NCI-H526 (cell line): ENCODE measurements at regions not wholly inside any gene's neighbourhood (a gene's known extent, or its start where the extent isn't known, plus 50 kb on each side); places are given as distances from the start of the nearest gene placed in this dataset.
"Not testable (repeated sequence)": the region's sequence is repeated elsewhere in the genome, so short reads cannot be mapped to it uniquely, and the experiment has no call there.

Experiments used
- DNase-seq, 2 experiments: peaks; one replicate each; lab custom pipeline; 2025; lab: John Stamatoyannopoulos, UW

DNA sequence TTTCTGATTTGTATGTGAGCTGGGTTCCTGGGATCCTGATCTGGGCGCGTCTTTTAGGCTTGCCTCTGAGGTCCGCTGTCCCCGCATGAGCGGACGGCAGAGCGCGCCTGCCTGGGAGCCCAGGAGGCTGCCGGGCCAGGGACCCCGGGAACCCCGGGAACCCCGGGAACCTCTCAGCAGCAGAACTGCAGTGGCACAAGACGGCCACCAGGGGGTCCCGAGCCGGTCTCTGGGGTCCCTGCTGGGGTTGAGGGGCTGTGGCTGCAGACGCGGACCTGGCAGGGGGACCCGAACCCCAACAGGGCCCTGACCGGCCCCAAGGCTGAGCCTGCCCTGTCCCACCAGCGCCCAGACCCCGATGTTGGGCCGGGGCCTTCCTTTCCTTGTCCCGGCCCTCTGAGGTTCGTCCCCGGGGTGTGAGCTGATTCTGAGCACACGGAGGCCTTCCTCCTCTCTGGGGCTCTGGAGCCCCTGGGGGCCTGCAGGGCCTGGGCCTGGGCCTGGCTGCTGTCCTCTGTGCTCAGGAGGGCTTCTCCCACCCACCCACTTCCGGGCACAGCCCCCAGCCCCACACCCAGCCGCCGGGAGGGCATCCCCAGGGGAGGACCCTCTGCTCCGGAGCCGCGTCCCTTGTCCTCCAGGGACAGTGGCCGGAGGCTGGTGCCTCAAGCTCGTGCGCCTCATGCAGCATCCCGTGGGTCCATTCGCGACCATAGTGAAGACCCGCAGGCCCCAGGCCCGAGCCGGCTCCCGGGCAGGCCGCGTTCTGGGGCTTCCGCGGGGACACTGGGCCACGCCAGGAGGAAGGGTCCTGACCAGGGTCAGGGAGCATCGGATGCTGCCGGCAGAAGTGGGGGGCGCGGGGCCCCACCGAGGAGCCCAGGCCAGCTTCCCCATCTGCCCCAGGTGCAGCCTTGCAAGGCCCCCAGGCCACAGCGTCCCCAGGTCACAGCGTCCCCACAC is 152.9 kb downstream of the TMEM121 start:
- DNase-seq = peak in 1 of 2 experiments; percentile 25

DNA sequence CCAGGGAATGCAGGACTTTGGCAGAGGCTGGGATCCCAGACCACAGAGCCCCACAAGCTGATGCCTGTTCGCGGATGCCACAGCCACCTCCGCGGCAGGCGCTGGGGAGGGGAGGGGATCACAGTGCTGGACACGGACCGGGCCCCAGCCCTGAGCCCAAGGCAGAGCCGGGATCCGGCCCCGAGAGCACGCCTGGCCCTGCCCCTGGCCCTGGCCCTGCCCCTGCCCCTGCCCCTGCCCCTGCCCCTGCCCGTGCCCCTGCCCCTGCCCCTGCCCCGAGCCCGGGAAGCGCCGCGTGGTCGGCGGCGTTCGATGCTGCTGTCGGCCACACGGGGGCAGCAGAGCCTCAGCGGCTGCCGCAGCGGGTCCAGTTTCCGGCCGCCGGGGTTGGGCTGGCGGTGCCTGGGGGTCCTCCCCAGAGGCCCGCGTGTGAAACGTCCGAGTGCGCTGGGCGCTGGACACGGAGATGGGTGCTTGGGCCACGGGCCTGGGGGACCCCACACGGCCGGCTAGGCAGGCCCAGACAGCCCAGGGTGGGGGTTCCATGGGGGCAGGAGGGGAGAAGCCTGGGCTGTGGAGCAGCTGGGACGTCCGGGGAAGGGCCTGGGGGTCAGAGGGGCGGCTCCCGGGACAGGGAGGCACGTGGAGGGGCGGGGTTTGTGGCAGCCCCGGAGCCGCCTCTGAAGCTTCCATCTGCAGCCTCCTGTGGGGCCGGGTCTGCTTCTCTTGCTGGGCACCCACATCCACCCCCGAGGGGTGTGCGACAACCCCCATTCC is 153.8 kb downstream of the TMEM121 start:
- DNase-seq = peak in 1 of 2 experiments; percentile 37

DNA sequence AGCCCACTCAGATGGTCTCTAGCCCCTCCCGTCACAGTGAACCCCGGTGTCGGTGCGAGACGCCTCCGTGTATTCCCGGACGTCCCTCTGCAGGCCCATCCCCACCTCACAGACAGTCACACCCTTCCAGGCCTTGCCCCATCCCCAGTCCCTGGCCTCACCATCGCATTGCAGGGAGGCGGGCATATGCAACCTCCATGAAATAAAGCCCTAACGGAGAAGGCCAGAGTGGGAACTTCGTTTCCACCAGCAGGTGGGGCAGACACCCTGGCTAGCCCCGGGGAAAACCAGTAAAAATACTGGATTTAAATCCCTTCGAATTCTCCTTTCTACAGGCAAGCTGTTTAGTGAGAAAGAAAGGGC is 154.3 kb downstream of the TMEM121 start:
- DNase-seq = not testable (repeated sequence)

DNA sequence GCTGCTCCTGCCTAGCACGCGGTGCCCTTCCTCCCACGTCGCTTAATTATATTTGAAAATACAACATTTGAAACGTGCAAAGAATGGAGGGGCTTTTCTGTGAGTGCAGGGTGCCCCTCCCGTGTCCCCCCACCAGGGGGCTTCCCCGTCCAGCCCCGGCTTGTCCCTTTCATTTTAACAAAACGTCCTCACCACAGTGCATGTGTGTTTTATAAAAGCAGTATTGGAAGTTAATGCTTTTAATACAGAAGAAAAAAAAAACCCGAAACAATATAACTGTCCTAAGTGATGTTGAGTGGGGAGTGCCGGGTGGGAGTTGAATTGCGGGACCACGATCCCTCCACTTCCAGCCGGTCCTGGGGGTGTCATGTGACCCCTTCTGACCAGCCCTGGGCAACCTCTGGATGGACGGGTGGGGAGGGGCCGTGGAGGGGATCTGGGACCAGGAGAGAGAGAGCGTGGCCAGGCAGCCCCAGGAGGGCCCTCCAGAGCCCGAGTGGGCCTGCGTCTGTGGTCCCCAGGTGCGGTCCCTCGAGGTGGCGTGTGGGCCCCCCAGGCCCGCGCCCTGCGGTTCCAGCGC is 155.3 kb downstream of the TMEM121 start:
- DNase-seq = not testable (repeated sequence)

DNA sequence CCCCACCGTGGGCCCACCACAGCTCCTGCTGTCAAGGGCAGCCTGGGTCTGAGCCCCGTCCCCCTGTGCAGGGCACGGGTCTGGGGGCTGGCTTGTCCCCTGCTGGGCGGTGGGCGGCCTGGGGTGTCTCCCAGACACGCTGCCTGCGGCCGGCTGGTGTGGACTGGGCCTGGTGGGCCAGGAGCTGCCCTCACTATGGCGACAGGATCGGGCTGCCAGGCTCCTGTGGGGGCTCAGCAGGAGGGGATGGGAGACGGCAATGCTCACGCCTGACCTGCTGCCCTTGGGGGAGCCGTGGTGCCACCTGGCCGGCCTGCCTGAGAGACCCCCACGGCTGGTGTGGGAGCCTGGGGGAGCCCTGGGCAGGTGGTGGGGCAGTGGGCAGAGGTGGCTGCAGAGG is 156.1 kb downstream of the TMEM121 start:
- DNase-seq = not testable (repeated sequence)

DNA sequence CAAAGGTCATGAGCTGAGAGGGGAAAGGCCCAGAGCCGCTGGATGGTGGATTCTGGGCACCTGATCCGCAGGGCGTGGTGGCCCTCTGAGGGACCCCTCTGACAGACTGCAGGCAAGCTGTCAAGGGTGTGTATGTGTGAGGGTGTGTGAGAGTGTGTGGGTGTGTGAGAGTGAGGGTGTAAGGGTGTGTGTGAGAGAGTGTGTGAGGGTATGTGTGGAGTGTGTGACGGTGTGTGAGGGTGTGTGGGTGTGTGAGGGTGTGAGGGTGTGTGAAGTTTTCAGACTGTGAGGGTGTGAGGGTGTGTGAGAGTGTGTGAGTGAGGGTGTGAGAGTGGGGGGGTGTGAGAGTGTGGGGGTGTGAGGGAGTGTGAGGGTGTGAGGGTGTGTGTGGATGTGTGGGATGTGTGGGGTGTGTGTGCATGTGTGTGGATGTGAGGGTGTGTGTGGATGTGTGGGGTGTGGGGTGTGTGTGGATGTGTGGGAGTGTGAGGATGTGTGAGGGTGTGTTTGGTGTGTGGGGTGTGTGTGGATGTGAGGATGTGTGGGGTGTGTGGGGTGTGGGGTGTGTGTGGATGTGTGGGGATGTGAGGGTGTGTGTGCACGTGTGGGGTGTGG is 156.7 kb downstream of the TMEM121 start:
- no peak for DNase-seq

DNA sequence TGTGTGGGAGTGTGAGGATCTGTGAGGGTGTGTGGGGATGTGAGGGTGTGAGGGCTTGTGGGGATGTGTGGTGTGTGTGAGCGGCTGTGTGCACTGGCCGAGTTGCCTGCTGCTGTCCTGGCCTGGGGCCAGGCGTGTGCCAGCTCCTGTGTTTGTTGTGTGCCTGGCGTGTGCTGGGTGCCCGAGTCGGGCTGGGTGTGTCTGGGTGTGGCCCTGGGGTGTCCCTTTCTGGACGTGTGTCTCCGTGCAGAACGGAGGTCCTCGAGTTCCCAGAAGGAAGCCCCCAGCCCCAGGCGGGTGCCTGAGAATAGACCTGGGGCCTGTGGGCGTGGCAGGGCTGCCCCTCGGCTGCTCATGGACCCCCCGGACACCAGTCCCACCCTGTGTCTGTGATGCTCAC is 157.7 kb downstream of the TMEM121 start:
- not testable (repeated sequence) for DNase-seq

DNA sequence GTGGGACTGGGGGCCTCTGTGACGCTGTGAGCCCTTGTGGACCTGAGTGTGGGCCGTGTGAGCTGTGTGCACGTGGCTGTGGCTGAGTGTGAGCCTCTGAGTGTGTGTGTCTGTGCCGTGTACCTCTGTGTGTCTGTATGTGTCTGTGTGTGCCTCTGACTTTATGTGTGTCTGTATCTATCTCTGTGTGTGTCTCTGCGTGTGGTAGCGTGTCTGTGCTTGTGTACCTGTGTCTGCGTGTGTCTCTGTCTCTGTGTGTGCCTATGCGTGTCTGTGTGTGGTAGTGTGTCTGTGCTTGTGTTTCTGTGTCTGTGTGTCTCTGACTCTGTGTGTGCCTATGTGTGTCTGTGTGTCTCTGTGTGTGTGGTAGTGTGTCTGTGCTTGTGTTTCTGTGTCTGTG is 158.2 kb downstream of the TMEM121 start:
- not testable (repeated sequence) for DNase-seq

DNA sequence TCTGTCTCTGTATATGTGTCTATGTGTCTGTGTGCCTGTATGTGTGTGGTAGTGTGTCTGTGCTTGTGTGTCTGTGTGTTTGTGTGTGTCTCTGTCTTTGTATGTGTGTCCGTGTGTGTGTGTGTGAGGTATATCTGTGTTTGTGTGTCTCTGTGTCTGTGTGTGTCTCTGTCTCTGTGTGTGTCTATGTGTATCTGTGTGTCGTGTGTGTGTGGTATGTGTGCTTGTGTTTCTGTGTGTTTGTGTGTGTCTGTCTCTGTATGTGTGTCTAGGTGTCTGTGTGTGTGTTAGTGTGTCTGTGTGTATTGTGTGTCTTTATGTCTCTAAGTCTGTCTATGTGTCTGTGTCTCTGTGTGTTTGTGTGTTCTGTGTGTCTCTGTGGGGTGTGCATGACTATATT is 158.6 kb downstream of the TMEM121 start:
- DNase-seq = no peak

DNA sequence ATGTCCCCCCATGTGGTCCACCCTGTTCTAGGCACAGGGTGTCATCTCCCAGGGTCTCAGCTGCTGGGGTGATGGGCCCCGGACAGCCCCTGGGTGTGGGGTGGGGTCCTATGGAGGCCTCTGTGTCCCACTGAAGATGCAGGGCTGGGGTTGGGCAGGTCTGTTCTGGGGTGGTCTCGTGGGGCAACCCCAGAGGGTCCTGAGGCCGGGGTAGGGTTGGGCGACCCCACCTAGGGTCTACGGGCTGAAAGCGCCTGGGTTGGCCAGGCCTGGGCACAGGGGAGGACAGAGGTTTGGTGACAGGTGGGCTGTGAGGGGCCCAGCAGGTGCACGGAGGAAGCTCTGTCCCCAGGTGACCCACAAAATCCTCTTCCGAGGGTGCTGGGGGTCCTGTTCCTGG is 159.2 kb downstream of the TMEM121 start:
- DNase-seq = not testable (repeated sequence)

DNA sequence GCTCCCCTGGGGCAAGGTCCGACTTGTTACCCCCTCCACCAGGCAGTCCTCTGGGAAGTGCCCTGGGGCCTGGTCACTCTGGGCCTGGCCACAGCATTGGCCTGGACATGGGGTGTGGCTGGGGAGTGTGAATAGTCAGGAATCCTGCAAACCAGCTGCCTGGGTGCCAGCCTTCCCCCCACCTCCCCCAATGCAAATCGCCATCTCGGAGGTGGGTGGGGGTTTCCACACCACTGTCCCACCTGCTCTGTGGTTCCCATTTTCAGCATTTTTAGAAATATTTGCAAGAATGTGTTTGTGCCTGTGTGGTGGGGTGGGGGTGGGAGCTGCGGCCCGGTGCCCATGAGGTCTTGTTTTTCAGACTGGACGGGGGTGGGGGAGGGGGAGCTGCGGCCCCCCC is 159.7 kb downstream of the TMEM121 start:
- DNase-seq = not testable (repeated sequence)

DNA sequence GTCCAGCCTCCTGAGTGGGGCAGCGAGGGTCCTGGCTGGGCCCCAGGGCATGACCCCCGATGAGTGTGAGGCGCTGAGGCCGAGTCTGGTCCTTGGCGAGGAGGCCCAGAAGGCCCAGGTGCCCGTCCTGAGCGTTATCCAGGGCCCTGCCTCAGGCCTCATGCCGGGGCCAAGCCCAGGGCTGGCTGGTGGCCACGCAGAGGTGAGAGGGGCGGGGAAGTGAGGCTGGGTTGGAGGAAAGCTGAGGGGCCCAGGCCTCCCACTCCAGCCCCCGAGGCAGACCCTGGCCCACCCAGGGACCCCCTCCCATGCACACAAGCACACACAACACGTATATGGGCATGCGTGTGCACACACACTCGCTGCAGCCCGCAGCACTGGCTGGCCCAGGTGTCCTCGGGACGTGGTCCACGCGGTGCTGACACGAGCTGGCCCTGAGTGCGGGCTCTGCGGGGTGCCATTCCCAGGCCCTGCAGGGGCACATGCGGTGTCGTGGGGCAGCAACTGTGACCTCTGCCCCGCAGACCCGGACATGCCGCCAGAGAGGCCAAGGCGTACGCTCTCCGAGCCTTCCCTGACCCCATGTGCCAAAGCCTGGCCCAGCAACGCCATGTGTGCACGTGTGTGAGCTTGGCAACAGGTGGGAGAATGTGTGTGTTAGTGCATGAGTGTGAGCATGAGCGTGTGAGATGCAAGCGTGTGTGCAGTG is 160.2 kb downstream of the TMEM121 start:
- not testable (repeated sequence) for DNase-seq

DNA sequence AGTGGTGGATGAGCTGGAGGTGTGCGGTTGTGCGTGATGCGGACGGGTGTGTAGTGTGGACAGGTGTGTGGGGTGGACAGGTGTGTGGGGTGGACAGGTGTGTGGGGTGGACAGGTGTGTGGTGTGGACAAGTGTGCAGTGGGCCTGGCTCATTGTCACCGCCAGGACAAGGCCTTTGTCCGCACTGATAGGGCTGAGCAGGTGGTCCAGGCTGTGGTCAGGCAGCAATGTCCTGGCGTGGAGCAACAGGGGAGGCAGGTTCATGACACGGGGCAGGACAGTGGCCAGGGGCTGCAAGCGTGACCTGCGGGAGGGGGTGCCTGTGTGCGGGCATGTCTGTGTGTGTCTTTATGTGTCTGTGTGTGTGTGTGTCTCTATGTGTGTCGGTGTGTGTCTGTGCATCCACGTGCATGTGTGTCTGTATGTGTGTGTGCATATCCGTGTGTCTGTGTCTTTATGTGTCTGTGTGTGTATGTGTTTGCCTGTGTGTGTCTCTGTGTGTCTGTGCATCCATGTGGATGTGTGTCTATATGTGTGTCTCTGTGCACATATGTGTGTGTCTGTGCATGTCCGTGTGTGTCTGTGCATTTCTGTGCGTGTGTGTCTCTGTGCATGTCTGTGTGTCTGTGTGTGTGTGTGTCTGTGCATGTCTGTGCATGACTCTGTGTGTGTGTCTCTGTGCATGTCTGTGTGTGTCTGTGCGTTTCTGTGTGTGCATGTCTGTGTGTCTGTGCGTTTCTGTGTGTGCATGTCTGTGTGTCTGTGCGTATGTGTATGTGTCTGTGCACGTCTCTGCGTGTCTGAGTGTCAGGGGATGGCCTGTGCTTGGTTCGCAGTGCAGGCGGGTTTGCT is 161.0 kb downstream of the TMEM121 start:
- not testable (repeated sequence) for DNase-seq

DNA sequence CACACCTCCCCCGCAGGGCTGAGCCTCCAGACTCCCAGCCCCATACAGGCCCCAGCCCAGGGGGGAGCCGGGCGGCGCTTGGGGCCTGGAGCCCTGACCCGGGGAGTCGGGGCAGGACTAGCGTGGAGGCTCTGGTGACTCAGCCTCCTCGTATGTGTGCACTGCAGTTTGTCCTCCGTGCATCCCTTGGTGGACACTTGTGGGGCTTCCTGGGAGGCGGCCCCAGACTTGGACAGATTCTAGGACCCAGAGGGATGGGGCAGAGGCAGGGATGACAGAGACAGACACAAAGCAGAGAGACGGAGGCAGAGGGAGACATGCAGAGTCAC is 161.6 kb downstream of the TMEM121 start:
- DNase-seq = peak in 1 of 2 experiments; percentile 30

DNA sequence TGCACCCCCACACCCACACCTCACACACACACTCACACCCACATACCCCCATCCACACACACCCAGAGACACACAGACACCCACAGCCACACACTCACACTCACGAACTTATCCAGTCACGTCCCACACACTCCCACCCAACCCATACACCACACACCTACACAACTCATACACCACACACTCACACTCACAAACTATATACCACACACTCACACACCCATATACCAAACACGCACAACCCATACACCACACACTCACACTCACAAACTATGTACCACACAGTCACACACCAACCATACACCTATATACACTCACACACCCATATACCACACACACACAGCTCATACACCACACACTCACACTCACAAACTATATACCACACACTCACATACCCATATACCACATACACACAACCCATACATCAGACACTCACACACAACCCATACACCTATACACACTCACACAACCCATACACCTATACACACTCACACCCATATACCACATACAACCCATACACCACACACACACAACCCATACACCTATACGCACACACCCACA is 162.4 kb downstream of the TMEM121 start:
- not testable (repeated sequence) for DNase-seq

DNA sequence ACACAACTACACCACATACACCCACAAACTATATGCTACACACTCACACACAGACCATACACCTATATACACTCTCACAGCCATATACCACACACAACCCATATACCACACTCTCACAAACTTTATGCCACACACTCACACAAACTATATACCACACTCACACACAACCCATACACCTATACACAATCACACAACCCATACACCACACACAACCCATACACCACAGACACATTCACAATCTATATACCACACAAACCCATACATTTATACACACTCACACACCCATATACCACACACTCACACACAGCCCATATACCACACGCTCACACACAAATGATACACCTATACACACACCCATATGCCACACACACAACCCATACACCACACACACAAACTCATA is 163.3 kb downstream of the TMEM121 start:
- DNase-seq = no peak

DNA sequence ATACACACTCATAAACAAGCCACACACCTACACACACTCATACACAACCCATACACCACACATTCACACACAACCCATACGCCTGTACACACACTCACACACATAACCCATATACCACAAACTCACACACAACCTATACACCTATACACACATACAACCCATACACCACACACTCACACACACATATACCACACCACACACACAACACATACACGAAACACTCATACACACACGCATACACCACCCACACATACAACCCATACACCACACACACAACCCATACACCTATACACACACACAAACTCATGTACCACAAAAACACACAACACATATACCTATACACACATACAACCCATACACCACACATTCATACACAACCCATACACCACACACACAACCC is 164.3 kb downstream of the TMEM121 start:
- no peak for DNase-seq

DNA sequence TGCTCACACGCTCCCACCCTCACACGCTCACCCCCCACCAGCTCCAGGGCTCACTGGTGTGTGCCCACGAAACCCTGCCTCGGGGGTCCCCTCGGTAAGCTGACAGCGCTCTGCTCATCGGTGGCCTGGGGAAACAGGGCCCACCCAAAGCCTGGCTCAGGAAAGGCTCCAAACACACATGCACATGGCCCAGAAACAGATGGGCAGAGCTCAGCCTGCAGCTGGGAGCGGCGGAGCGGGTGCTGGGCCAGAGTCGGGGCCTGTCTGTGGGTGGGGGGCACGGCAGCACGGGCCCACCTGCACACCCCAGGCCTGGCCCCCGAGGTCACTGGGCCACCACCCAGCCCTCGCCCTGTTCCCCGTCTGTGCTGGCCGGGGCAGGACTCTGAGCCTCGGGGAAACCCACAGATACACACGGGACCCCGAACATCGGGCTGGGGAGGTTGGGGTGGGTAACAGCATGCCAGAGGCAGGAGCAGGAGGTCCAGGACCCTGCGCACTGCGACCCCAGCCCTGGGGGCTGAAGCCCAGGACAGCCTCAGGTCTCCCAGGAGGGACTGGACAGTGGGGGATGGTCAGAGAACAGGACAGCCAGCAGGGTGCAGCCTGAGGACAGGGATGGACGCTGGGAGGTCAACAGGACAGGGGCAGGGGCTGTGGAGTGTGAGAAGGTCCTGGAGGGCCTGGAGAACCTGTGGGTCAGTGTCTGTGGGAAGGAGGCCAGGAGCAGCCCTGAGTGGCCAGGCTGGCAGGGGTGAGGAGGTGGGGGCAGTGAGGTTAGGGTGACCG is 165.1 kb downstream of the TMEM121 start:
- not testable (repeated sequence) for DNase-seq

DNA sequence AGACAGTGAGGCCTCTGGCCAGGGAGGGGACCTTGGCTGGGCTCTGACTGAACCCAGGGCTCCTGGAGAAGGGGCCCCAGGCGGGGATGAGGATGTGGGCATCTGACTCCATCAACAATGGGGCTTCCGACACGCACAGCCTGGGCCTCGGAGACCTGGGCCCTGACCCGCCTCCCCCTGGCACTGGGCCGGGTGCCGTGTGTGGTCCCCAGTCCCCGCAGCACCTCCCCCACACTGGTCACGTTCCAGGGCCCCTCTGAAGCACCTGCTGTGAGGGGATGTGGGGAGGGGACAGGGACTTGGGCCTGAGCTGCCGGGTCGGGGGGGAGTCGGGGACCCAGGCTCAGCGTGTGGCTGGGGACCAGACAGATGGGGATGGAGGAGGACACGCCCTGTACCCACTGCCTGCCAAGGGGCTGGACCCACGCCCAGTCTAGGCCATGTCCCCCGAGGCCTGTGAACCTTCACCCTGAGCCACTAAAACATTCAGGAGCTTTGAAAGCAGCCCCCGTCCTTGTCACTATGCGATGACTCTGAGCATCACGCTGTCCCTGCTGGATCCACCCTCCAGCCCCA is 165.8 kb downstream of the TMEM121 start:
- not testable (repeated sequence) for DNase-seq
